Mesothelial cell of epicardium (in vitro differentiated cells): ENCODE measurements at regions not wholly inside any gene's neighbourhood (a gene's known extent, or its start where the extent isn't known, plus 50 kb on each side); places are given as distances from the start of the nearest gene placed in this dataset.
"Not testable (repeated sequence)": the region's sequence is repeated elsewhere in the genome, so short reads cannot be mapped to it uniquely, and the experiment has no call there.

Source experiments
- DNase-seq, 2 experiments: peaks; one replicate each; pipeline ENCODE4 v3.0.0; 2021; ENCODE audit warnings: low spot score in 2 of 2; ENCODE audit not compliant: unreplicated experiment in 2 of 2
- H3K27ac Mint-ChIP-seq: 2 replicates; pipeline ENCODE4 v1.8.0; 2021; ENCODE audit warnings: mixed read lengths
- H3K27me3 Mint-ChIP-seq: 2 replicates; pipeline ENCODE4 v1.8.0; 2021; ENCODE audit warnings: low read depth, mixed read lengths
- H3K36me3 Mint-ChIP-seq: 2 replicates; pipeline ENCODE4 v1.8.0; 2021; ENCODE audit warnings: mixed read lengths
- H3K4me1 Mint-ChIP-seq: 2 replicates; pipeline ENCODE4 v1.8.0; 2021; ENCODE audit warnings: mixed read lengths
- H3K4me3 Mint-ChIP-seq: 2 replicates; pipeline ENCODE4 v1.8.0; 2021; ENCODE audit warnings: mild to moderate bottlenecking, moderate library complexity, mixed read lengths
- H3K9me3 Mint-ChIP-seq: 2 replicates; pipeline ENCODE4 v1.8.0; 2021; ENCODE audit warnings: mixed read lengths
- CTCF ChIP-seq: fragments of 200-600 bp; sonication (generic); IDR thresholded peaks from one replicate; pipeline ENCODE4 v1.5.0; 2021; ENCODE audit warnings: antibody characterized with exemption; ENCODE audit not compliant: unreplicated experiment

DNA sequence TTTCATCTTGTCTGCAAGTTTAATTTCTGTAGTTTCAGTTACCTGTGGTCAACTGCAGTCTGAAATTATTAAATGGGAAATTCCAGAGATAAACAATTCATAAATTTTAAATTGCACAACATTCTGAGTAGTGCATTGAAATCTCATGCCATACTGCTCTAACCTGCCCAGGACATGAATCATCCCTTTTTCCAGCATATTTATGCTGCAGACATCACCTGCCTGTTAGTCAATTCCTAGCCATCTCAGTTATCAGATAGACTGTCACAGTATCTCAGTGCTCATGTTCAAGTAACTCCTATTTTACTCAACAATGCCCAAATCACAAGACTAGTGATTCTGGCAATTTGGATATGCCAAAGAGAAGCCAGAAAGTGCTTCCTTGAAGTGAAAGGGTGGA, 223.0 kb upstream of the GRIA1 start:
- Mint-ChIP-seq H3K27me3 (peaks cover 3% of the 10 kb centered on the region), H3K27ac (no peak overlapping the region), H3K9me3 (no peaks in the 10 kb centered on the region), H3K4me3 (no peak overlapping the region), H3K4me1 (no peaks in the 10 kb centered on the region), H3K36me3 (no peaks in the 10 kb centered on the region)
- no peak for TF ChIP-seq CTCF
- DNase-seq, result no peak

GRCh38 chr5:153275695-153276094, 214.8 kb upstream of the GRIA1 start:
- Mint-ChIP-seq H3K36me3 (no peaks in the 10 kb centered on the region), H3K27me3 (peaks cover 5% of the 10 kb centered on the region), H3K4me3 (no peak overlapping the region), H3K9me3 (no peaks in the 10 kb centered on the region), H3K4me1 (no peaks in the 10 kb centered on the region), H3K27ac (no peak overlapping the region)
- DNase-seq, result no peak
- no peak for TF ChIP-seq CTCF

DNA sequence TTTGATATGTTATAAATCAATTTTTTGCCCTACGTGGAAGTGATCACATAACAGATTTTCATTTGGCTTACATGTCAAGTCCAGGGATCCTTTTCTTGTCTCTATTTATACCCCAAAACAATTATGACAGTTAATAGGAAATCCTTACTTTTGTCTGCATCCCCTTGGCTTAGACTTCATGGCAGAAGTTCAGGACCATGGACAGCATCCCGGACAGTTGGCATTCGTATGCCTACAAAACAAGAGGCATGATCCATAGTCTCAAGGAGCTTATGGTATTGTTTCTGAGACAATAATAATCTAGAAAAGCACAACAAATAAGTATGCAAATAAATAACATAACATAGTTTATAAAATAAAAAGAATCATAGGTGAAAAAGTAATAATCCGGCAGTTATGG, 214.3 kb upstream of the GRIA1 start:
- peak; percentile 35 to 69 for DNase-seq
- no peaks in the 10 kb centered on the region for H3K9me3 Mint-ChIP-seq
- H3K4me1 Mint-ChIP-seq, result no peaks in the 10 kb centered on the region
- no peak overlapping the region for H3K4me3 Mint-ChIP-seq
- H3K27me3 Mint-ChIP-seq, result peaks cover 5% of the 10 kb centered on the region
- no peaks in the 10 kb centered on the region for H3K36me3 Mint-ChIP-seq
- no peak overlapping the region for H3K27ac Mint-ChIP-seq
- no peak for TF ChIP-seq CTCF

DNA sequence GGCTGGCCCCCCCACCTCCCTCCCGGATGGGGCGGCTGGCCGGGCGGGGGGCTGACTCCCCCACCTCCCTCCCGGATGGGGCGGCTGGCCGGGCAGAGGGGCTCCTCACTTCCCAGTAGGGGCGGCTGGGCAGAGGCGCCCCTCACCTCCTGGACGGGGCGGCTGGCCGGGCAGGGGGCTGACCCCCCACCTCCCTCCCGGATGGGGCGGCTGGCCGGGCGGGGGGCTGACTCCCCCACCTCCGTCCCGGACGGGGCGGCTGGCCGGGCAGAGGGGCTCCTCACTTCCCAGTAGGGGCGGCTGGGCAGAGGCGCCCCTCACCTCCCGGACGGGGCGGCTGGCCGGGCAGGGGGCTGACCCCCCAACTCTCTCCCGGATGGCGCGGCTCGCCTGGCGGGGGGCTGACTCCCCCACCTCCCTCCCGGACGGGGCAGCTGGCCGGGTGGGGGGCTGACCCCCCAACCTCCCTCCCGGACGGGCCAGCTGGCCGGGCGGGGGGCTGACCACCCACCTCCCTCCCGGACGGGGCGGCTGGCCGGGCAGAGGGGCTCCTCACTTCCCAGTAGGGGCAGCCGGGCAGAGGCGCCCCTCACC, 194.1 kb upstream of the GRIA1 start:
- H3K9me3 Mint-ChIP-seq, result peaks cover 51% of the 10 kb centered on the region
- not testable (repeated sequence) for H3K4me1 Mint-ChIP-seq, DNase-seq, H3K4me3 Mint-ChIP-seq, H3K27ac Mint-ChIP-seq, H3K27me3 Mint-ChIP-seq, H3K36me3 Mint-ChIP-seq

GRCh38 chr5:153299891-153300290, 190.6 kb upstream of the GRIA1 start:
- H3K4me3 Mint-ChIP-seq, result no peak overlapping the region
- no peaks in the 10 kb centered on the region for H3K27me3 Mint-ChIP-seq

GRCh38 chr5:153308282-153308681, 182.2 kb upstream of the GRIA1 start:
- no peaks in the 10 kb centered on the region for H3K4me1 Mint-ChIP-seq
- no peaks in the 10 kb centered on the region for H3K36me3 Mint-ChIP-seq
- TF ChIP-seq CTCF, result no peak
- H3K27me3 Mint-ChIP-seq, result no peaks in the 10 kb centered on the region
- no peak for DNase-seq
- H3K9me3 Mint-ChIP-seq, result peaks cover 19% of the 10 kb centered on the region
- no peak overlapping the region for H3K4me3 Mint-ChIP-seq
- H3K27ac Mint-ChIP-seq, result no peak overlapping the region

More at GRCh38 chr5:153299891-153300290, 190.6 kb upstream of the GRIA1 start:
- no peaks in the 10 kb centered on the region for H3K36me3 Mint-ChIP-seq
- no peak overlapping the region for H3K27ac Mint-ChIP-seq
- H3K4me1 Mint-ChIP-seq, result no peaks in the 10 kb centered on the region
- peaks cover 40% of the 10 kb centered on the region for H3K9me3 Mint-ChIP-seq
- DNase-seq, result no peak
- no peak for TF ChIP-seq CTCF
